Ureter (tissue), 1 donor: ENCODE measurements at regions not wholly inside any gene's neighbourhood (a gene's known extent, or its start where the extent isn't known, plus 50 kb on each side); places are given as distances from the start of the nearest gene placed in this dataset.

Experiments
- DNase-seq: peaks from one replicate; pipeline ENCODE4 v3.0.0-alpha.2; 2020; ENCODE audit warnings: low spot score
- donor health status: DM: yes; HTN: yes; CAD: no.

GRCh38 chr14:104386151-104386841 lies 193.3 kb upstream of the C14orf180 start:
- DNase-seq: no peak

- no peak for DNase-seq
Measured at GRCh38 chr14:104387022-104388010, 192.2 kb upstream of the C14orf180 start.

GRCh38 chr14:104388011-104388521 lies 191.5 kb upstream of the C14orf180 start:
- peak; percentile 29 for DNase-seq

GRCh38 chr14:104388541-104389325 lies 190.8 kb upstream of the C14orf180 start:
- no peak for DNase-seq

GRCh38 chr14:104389326-104390220 lies 190.0 kb upstream of the C14orf180 start:
- peak; percentile 29 for DNase-seq

GRCh38 chr14:104390221-104390931 lies 189.2 kb upstream of the C14orf180 start:
- peak; percentile 18 for DNase-seq

- no peak for DNase-seq
Measured at GRCh38 chr14:104390941-104391901, 188.3 kb upstream of the C14orf180 start.

GRCh38 chr14:104392001-104392395 lies 187.6 kb upstream of the C14orf180 start:
- no peak for DNase-seq

GRCh38 chr14:104392396-104393198 lies 187.0 kb upstream of the C14orf180 start:
- DNase-seq: no peak

- peak; percentile 40 for DNase-seq
Measured at GRCh38 chr14:104393199-104393897, 186.2 kb upstream of the C14orf180 start.

GRCh38 chr14:104393898-104394381 lies 185.6 kb upstream of the C14orf180 start:
- peak; percentile 43 for DNase-seq

- DNase-seq: no peak
Measured at GRCh38 chr14:104394409-104394851, 185.1 kb upstream of the C14orf180 start.

GRCh38 chr14:104395276-104395675 lies 184.3 kb upstream of the C14orf180 start:
- DNase-seq: no peak

- no peak for DNase-seq
Measured at GRCh38 chr14:104395941-104396681, 183.5 kb upstream of the C14orf180 start.

GRCh38 chr14:104396682-104397470 lies 182.7 kb upstream of the C14orf180 start:
- DNase-seq: no peak

- DNase-seq: no peak
Measured at GRCh38 chr14:104397956-104398355, 181.6 kb upstream of the C14orf180 start.
